ENCODE measurements at regions not wholly inside any gene's neighbourhood (a gene's known extent, or its start where the extent isn't known, plus 50 kb on each side); places are given as distances from the start of the nearest gene placed in this dataset.

- Histone ChIP-seq H3K9me3 (ENCODE audit: insufficient read depth, low read depth, low read length) (peaks cover 8% of the 10 kb centered on the region; the same call in 1 of the 2 replicates), H3K27ac (ENCODE audit: low read length) (no peak overlapping the region), H3K36me3 (ENCODE audit: insufficient read depth, low read depth, low read length) (no peaks in the 10 kb centered on the region)
Observed at GRCh38 chr5:71825992-71826391, 106.9 kb downstream of the CARTPT start.

DNA sequence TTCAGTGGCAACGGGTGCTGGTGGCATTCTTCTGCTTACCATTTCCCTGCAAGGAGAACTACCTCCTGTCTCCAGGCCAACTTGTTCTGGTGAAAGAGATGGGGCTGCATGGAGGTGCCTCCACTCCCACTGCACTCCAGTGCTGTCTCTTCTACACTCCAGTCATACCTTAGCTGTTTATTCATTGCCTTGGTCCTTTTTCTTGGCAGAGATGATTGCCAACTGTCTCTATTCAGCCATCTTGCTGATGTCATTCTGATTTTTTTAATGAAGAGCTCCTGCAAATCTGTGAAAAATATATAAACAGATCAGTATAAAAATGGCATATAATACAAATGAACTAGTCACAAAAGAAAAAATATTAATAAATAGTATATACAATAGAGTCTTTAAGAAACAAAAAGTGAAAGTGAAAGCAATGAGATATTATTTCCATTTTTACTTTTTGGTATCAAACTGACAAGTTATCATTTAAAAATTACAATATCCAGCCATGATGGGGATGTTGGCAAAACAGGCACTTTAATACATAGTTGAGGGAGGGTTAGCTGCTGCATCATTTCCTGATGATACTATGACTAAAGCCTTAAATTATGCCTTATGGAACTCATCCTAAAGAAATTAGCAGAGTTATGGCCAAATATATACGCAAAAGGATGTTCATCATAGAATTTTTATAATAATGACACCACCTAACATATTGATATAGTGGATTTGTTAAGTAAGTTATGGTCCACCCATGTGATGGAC lies 109.4 kb downstream of the CARTPT start:
- Histone ChIP-seq H3K4me1 (ENCODE audit: insufficient read depth, low read length) (peaks cover 10% of the 10 kb centered on the region; the same call in 1 of the 2 replicates), H3K4me3 (ENCODE audit: low read length) (no peak overlapping the region), H3K9me3 (ENCODE audit: insufficient read depth, low read depth, low read length) (peaks cover 8% of the 10 kb centered on the region; the same call in 1 of the 2 replicates), H3K27me3 (ENCODE audit: insufficient read depth, low read length) (no peaks in the 10 kb centered on the region), H3K27ac (ENCODE audit: low read length) (no peak overlapping the region), H3K9ac (ENCODE audit: low read depth, low read length) (no peak overlapping the region), H3K36me3 (ENCODE audit: insufficient read depth, low read depth, low read length) (no peaks in the 10 kb centered on the region)

More at GRCh38 chr5:71825992-71826391, 106.9 kb downstream of the CARTPT start:
- H3K4me3 ChIP-seq (ENCODE audit: low read length) = no peak overlapping the region
- H3K9ac ChIP-seq (ENCODE audit: low read depth, low read length) = no peak overlapping the region
- H3K4me1 ChIP-seq (ENCODE audit: insufficient read depth, low read length) = peaks cover 9% of the 10 kb centered on the region; the same call in 1 of the 2 replicates
- no peaks in the 10 kb centered on the region for H3K27me3 ChIP-seq (ENCODE audit: insufficient read depth, low read length)

GRCh38 chr5:71829206-71829605 lies 110.1 kb downstream of the CARTPT start:
- Histone ChIP-seq H3K9ac (ENCODE audit: low read depth, low read length) (no peak overlapping the region), H3K4me3 (ENCODE audit: low read length) (no peak overlapping the region), H3K4me1 (ENCODE audit: insufficient read depth, low read length) (peaks cover 10% of the 10 kb centered on the region; the same call in 1 of the 2 replicates), H3K36me3 (ENCODE audit: insufficient read depth, low read depth, low read length) (no peaks in the 10 kb centered on the region), H3K27ac (ENCODE audit: low read length) (no peak overlapping the region), H3K27me3 (ENCODE audit: insufficient read depth, low read length) (no peaks in the 10 kb centered on the region), H3K9me3 (ENCODE audit: insufficient read depth, low read depth, low read length) (peaks cover 8% of the 10 kb centered on the region; the same call in 1 of the 2 replicates)

DNA sequence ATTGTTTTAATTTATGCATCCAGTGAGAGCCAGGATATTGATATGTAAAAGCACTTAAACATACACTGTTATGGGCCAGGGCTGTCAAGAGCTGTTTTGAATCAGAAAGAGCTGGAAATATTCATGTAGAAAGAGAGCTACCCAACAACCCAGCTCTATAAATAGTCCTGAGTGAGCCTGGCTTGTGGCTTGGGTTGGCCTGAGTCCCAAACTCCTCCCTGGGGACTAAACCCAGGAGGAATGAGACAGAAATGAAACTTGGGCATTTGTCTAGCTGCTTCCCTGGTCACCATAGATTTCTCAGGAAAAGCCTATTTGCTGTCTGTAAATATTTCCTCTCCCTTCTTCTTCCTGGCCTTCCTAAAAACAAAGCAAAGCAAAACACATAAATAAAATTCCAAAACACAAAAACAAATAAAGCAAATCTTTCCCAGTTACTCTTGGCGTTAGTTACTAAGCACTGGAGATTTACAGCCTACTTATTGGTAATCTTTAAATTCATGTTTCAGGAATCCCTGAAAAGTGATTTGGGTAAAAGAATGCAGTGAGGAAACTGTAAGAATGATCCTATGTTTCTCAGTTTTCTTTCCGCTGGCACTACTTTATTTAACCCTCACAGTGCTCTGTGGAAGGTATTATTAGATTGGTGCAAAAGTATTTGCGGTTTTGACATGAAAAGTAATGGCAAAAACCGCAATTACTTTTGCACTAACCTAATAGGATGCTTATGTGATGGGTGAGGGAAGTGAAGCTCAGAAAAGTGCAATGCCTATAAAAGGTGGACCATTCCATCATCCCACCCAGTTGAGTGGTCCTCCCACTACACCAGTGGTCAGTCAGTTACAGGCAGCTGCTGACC lies 111.8 kb downstream of the CARTPT start:
- no peak overlapping the region for H3K27ac ChIP-seq (ENCODE audit: low read length)
- H3K9ac ChIP-seq (ENCODE audit: low read depth, low read length) = no peak overlapping the region
- peaks cover 10% of the 10 kb centered on the region; the same call in 1 of the 2 replicates for H3K4me1 ChIP-seq (ENCODE audit: insufficient read depth, low read length)

GRCh38 chr5:71832812-71833715 lies 114.0 kb downstream of the CARTPT start:
- H3K36me3 ChIP-seq (ENCODE audit: insufficient read depth, low read depth, low read length) = no peaks in the 10 kb centered on the region
- H3K27me3 ChIP-seq (ENCODE audit: insufficient read depth, low read length) = no peaks in the 10 kb centered on the region
- no peak overlapping the region for H3K9ac ChIP-seq (ENCODE audit: low read depth, low read length)
- no peaks in the 10 kb centered on the region for H3K9me3 ChIP-seq (ENCODE audit: insufficient read depth, low read depth, low read length)
- no peak overlapping the region for H3K4me3 ChIP-seq (ENCODE audit: low read length)
- H3K4me1 ChIP-seq (ENCODE audit: insufficient read depth, low read length) = peaks cover 10% of the 10 kb centered on the region; the same call in 1 of the 2 replicates
- H3K27ac ChIP-seq (ENCODE audit: low read length) = no peak overlapping the region

More for the DNA sequence above, 111.8 kb downstream of the CARTPT start:
- peaks cover 6% of the 10 kb centered on the region; the same call in 1 of the 2 replicates for H3K9me3 ChIP-seq (ENCODE audit: insufficient read depth, low read depth, low read length)
- no peak overlapping the region for H3K4me3 ChIP-seq (ENCODE audit: low read length)
- no peaks in the 10 kb centered on the region for H3K36me3 ChIP-seq (ENCODE audit: insufficient read depth, low read depth, low read length)
- no peaks in the 10 kb centered on the region for H3K27me3 ChIP-seq (ENCODE audit: insufficient read depth, low read length)

DNA sequence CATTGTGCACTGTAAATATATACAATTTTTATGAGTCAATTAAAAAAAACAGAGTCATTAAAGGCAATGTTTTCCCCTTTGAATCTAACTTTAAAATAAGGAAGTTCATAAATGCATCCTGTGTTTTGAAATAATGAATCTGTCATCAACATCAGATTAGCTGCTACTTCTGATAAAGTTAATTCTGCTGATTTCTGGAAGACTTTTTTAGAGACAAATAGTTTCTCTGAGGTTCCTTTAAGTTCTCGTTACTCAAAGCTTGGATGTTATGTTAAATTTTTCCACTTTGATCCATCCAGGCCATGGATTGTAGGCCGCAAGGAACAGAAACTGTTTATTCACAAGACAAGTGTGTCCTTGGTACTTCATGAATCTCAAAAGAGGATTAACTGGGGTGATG lies 115.5 kb downstream of the CARTPT start:
- Histone ChIP-seq H3K27ac (ENCODE audit: low read length) (no peak overlapping the region), H3K4me1 (ENCODE audit: insufficient read depth, low read length) (peaks cover 12% of the 10 kb centered on the region; the same call in 1 of the 2 replicates), H3K36me3 (ENCODE audit: insufficient read depth, low read depth, low read length) (no peaks in the 10 kb centered on the region), H3K27me3 (ENCODE audit: insufficient read depth, low read length) (no peaks in the 10 kb centered on the region), H3K9ac (ENCODE audit: low read depth, low read length) (no peak overlapping the region), H3K9me3 (ENCODE audit: insufficient read depth, low read depth, low read length) (no peaks in the 10 kb centered on the region), H3K4me3 (ENCODE audit: low read length) (no peak overlapping the region)

DNA sequence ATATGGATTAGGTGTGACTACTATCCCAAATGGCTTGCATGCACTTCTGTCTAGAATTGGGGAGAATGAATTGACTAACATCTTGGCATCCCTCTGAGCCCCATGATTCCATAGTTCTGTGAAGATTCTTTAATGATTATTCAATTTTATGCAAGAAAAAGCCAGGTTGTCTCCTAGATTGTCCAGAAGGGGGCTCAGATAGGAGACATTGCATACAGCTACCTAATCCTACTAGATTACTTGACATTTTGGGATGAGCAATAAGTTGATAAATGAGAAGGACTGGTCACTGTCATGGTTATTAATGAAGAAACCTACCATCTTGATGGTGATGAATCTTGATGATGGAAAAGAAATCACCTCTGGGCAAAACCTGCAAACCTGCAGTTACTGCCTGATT lies 117.0 kb downstream of the CARTPT start:
- H3K36me3 ChIP-seq (ENCODE audit: insufficient read depth, low read depth, low read length) = no peaks in the 10 kb centered on the region
- H3K27me3 ChIP-seq (ENCODE audit: insufficient read depth, low read length) = no peaks in the 10 kb centered on the region
- H3K9ac ChIP-seq (ENCODE audit: low read depth, low read length) = no peak overlapping the region
- no peaks in the 10 kb centered on the region for H3K9me3 ChIP-seq (ENCODE audit: insufficient read depth, low read depth, low read length)
- H3K27ac ChIP-seq (ENCODE audit: low read length) = no peak overlapping the region
- H3K4me1 ChIP-seq (ENCODE audit: insufficient read depth, low read length) = peaks cover 4% of the 10 kb centered on the region; the same call in 1 of the 2 replicates
- H3K4me3 ChIP-seq (ENCODE audit: low read length) = no peak overlapping the region

GRCh38 chr5:71836559-71837112 lies 117.6 kb downstream of the CARTPT start:
- Histone ChIP-seq H3K27ac (ENCODE audit: low read length) (no peak overlapping the region), H3K4me1 (ENCODE audit: insufficient read depth, low read length) (peaks cover 3% of the 10 kb centered on the region; the same call in 1 of the 2 replicates), H3K27me3 (ENCODE audit: insufficient read depth, low read length) (no peaks in the 10 kb centered on the region), H3K4me3 (ENCODE audit: low read length) (no peak overlapping the region), H3K9me3 (ENCODE audit: insufficient read depth, low read depth, low read length) (no peaks in the 10 kb centered on the region), H3K9ac (ENCODE audit: low read depth, low read length) (no peak overlapping the region), H3K36me3 (ENCODE audit: insufficient read depth, low read depth, low read length) (no peaks in the 10 kb centered on the region)

- Histone ChIP-seq H3K9me3 (ENCODE audit: insufficient read depth, low read depth, low read length) (no peaks in the 10 kb centered on the region), H3K4me3 (ENCODE audit: low read length) (no peak overlapping the region), H3K9ac (ENCODE audit: low read depth, low read length) (no peak overlapping the region), H3K27me3 (ENCODE audit: insufficient read depth, low read length) (no peaks in the 10 kb centered on the region), H3K36me3 (ENCODE audit: insufficient read depth, low read depth, low read length) (no peaks in the 10 kb centered on the region), H3K4me1 (ENCODE audit: insufficient read depth, low read length) (peaks cover 3% of the 10 kb centered on the region; the same call in 1 of the 2 replicates), H3K27ac (ENCODE audit: low read length) (no peak overlapping the region)
Observed at GRCh38 chr5:71838286-71838685, 119.2 kb downstream of the CARTPT start.

- Histone ChIP-seq H3K27ac (ENCODE audit: low read length) (no peak overlapping the region), H3K9me3 (ENCODE audit: insufficient read depth, low read depth, low read length) (no peaks in the 10 kb centered on the region), H3K9ac (ENCODE audit: low read depth, low read length) (no peak overlapping the region), H3K27me3 (ENCODE audit: insufficient read depth, low read length) (no peaks in the 10 kb centered on the region), H3K4me3 (ENCODE audit: low read length) (no peak overlapping the region), H3K36me3 (ENCODE audit: insufficient read depth, low read depth, low read length) (no peaks in the 10 kb centered on the region), H3K4me1 (ENCODE audit: insufficient read depth, low read length) (peaks cover 3% of the 10 kb centered on the region; the same call in 1 of the 2 replicates)
Observed at GRCh38 chr5:71839096-71839884, 120.2 kb downstream of the CARTPT start.

Data from iPS-20b (cell line).